Smooth muscle cell (in vitro differentiated cells): ENCODE measurements at regions not wholly inside any gene's neighbourhood (a gene's known extent, or its start where the extent isn't known, plus 50 kb on each side); places are given as distances from the start of the nearest gene placed in this dataset.
"Not testable (repeated sequence)": the region's sequence is repeated elsewhere in the genome, so short reads cannot be mapped to it uniquely, and the experiment has no call there.

ENCODE experiments used
- DNase-seq: peaks from one replicate; lab custom pipeline; 2025; ENCODE audit not compliant: unreplicated experiment; lab: John Stamatoyannopoulos, UW
- H2AFZ ChIP-seq: fragments of 200-600 bp; sonication (generic); 2 replicates; pipeline ENCODE4 v1.6.0; 2016; ENCODE audit warnings: antibody characterized with exemption, low read depth, mild to moderate bottlenecking
- H3F3A ChIP-seq: fragments of 200-600 bp; sonication (generic); 2 replicates; pipeline ENCODE4 v1.6.0; 2017; ENCODE audit warnings: antibody characterized with exemption, low read depth
- H3K27ac ChIP-seq: fragments of 200-600 bp; sonication (generic); 2 replicates; pipeline ENCODE4 v1.5.1; 2016; ENCODE audit warnings: low read depth, mild to moderate bottlenecking
- H3K27me3 ChIP-seq: fragments of 200-600 bp; sonication (generic); 2 replicates; pipeline ENCODE4 v1.6.1; 2016; ENCODE audit warnings: low read depth, mild to moderate bottlenecking
- H3K36me3 ChIP-seq: fragments of 200-600 bp; sonication (generic); 2 replicates; pipeline ENCODE4 v1.5.1; 2016; ENCODE audit warnings: low read depth
- H3K4me1 ChIP-seq: fragments of 200-600 bp; sonication (generic); 2 replicates; pipeline ENCODE4 v1.5.1; 2016; ENCODE audit warnings: low read depth
- H3K4me2 ChIP-seq: fragments of 200-600 bp; sonication (generic); 2 replicates; pipeline ENCODE4 v1.6.0; 2016; ENCODE audit warnings: mild to moderate bottlenecking
- H3K4me3 ChIP-seq: fragments of 200-600 bp; sonication (generic); 2 replicates; pipeline ENCODE4 v1.5.1; 2016; ENCODE audit warnings: mild to moderate bottlenecking
- H3K79me2 ChIP-seq: fragments of 200-600 bp; sonication (generic); 2 replicates; pipeline ENCODE4 v1.6.0; 2016; ENCODE audit warnings: low read depth, mild to moderate bottlenecking
- H3K9ac ChIP-seq: fragments of 200-600 bp; sonication (generic); 2 replicates; pipeline ENCODE4 v1.6.0; 2016; ENCODE audit warnings: low read depth
- H3K9me3 ChIP-seq: fragments of 200-600 bp; sonication (generic); replicated peaks from 2 replicates; pipeline ENCODE4 v1.5.1; 2016; ENCODE audit warnings: low read depth
- H4K20me1 ChIP-seq: fragments of 200-600 bp; sonication (generic); 2 replicates; pipeline ENCODE4 v1.6.0; 2016; ENCODE audit warnings: low read depth
- WGBS: methylation state at CpG from one replicate; pipeline ENCODE4 v1.1.7; 2016; ENCODE audit warnings: low lambda C conversion rate; 5-methylcytosine and 5-hydroxymethylcytosine counted together
- TF ChIP-seq, protein P1 (sequence below): fragments of 200-600 bp; sonication (generic); IDR thresholded peaks from 2 replicates; pipeline ENCODE4 v1.5.1; 2017; ENCODE audit warnings: borderline replicate concordance, mild to moderate bottlenecking, antibody characterized with exemption; ENCODE audit not compliant: insufficient read depth, poor library complexity, severe bottlenecking

- Histone ChIP-seq H4K20me1 (no peaks in the 10 kb centered on the region), H3K4me3 (no peak overlapping the region), H3K36me3 (no peaks in the 10 kb centered on the region), H3F3A (no peaks in the 10 kb centered on the region), H2AFZ (no peak overlapping the region), H3K4me1 (no peaks in the 10 kb centered on the region), H3K79me2 (no peaks in the 10 kb centered on the region), H3K4me2 (no peak overlapping the region), H3K27ac (no peak overlapping the region), H3K9ac (no peak overlapping the region), H3K9me3 (no peaks in the 10 kb centered on the region), H3K27me3 (no peaks in the 10 kb centered on the region)
- 79% methylated on average over 2 of the region's 2 CpGs for WGBS
- TF ChIP-seq, protein P1, sequence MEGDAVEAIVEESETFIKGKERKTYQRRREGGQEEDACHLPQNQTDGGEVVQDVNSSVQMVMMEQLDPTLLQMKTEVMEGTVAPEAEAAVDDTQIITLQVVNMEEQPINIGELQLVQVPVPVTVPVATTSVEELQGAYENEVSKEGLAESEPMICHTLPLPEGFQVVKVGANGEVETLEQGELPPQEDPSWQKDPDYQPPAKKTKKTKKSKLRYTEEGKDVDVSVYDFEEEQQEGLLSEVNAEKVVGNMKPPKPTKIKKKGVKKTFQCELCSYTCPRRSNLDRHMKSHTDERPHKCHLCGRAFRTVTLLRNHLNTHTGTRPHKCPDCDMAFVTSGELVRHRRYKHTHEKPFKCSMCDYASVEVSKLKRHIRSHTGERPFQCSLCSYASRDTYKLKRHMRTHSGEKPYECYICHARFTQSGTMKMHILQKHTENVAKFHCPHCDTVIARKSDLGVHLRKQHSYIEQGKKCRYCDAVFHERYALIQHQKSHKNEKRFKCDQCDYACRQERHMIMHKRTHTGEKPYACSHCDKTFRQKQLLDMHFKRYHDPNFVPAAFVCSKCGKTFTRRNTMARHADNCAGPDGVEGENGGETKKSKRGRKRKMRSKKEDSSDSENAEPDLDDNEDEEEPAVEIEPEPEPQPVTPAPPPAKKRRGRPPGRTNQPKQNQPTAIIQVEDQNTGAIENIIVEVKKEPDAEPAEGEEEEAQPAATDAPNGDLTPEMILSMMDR: no peak
- DNase-seq: no peak
These were observed 1076.8 kb downstream of the TBL1XR1 start for GRCh38 chr3:176120507-176120906.

- Histone ChIP-seq H3K4me3 (no peak overlapping the region), H3K4me2 (no peak overlapping the region), H3K27ac (no peak overlapping the region), H2AFZ (no peak overlapping the region), H3K4me1 (no peaks in the 10 kb centered on the region), H3K9ac (no peak overlapping the region), H3K9me3 (no peaks in the 10 kb centered on the region), H3F3A (no peaks in the 10 kb centered on the region), H3K36me3 (no peaks in the 10 kb centered on the region), H4K20me1 (no peaks in the 10 kb centered on the region), H3K79me2 (no peaks in the 10 kb centered on the region), H3K27me3 (no peaks in the 10 kb centered on the region)
- DNase-seq: no peak
- 87% methylated on average over 6 of the region's 6 CpGs for WGBS
- TF ChIP-seq, protein P1: no peak
These were observed 1077.5 kb downstream of the TBL1XR1 start for GRCh38 chr3:176119826-176120225.

DNA sequence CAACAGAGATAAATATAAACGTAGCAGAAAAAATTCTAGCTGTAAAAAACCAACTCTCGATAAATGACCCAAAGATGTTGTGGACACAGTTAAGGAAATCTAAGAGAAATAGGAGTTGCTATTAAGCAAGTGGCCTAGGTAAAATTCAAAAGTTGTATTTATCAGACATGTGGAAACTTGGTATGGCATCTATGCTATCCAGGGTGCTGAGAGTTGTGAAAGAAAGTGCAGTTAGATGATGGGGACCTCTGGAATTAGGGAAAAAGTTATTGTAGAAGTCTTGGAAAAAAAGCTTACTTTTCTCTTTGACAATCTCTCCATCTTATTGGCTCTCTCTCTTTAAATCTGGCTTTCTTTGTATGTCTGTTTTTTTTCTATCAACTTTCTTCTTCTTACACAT is 1090.9 kb downstream of the TBL1XR1 start:
- Histone ChIP-seq H3K36me3 (no peaks in the 10 kb centered on the region), H3K4me2 (no peak overlapping the region), H3F3A (no peaks in the 10 kb centered on the region), H3K9me3 (no peaks in the 10 kb centered on the region), H3K4me1 (no peaks in the 10 kb centered on the region), H2AFZ (no peak overlapping the region), H3K27ac (no peak overlapping the region), H3K9ac (no peak overlapping the region), H3K4me3 (no peak overlapping the region), H3K27me3 (no peaks in the 10 kb centered on the region), H3K79me2 (no peaks in the 10 kb centered on the region), H4K20me1 (no peaks in the 10 kb centered on the region)
- 89% methylated on average over 2 of the region's 2 CpGs for WGBS
- TF ChIP-seq, protein P1: no peak
- no peak for DNase-seq

DNA sequence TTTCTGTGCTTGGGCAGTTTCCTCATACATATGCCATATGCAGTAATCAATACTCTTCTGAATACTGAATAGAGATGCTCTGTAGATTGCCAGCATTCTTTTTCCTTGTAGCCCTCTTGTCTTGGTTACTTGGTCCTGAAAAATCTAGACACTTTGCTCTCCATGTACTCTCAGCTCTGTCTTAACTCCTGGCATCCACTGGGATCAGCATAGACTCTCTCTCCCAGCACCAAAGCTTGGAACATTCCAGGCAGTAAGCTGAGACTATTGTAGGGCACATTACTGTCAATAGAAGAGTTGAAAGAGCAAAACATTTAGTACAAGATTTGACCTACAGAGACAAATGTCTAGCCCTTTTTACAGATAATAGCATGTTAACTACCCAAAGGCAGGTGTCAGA is 1100.3 kb downstream of the TBL1XR1 start:
- H3K4me1 ChIP-seq: no peaks in the 10 kb centered on the region
- H3K36me3 ChIP-seq: no peaks in the 10 kb centered on the region
- DNase-seq: no peak
- no peaks in the 10 kb centered on the region for H3K9me3 ChIP-seq
- no peaks in the 10 kb centered on the region for H3F3A ChIP-seq
- no peak overlapping the region for H3K27ac ChIP-seq
- H3K9ac ChIP-seq: no peak overlapping the region
- TF ChIP-seq, protein P1: no peak
- no peak overlapping the region for H2AFZ ChIP-seq
- H3K4me3 ChIP-seq: no peak overlapping the region
- no peaks in the 10 kb centered on the region for H3K27me3 ChIP-seq
- no peaks in the 10 kb centered on the region for H3K79me2 ChIP-seq
- H3K4me2 ChIP-seq: no peak overlapping the region
- H4K20me1 ChIP-seq: no peaks in the 10 kb centered on the region

GRCh38 chr3:176093892-176094291 is 1103.4 kb downstream of the TBL1XR1 start:
- not testable (repeated sequence) for H4K20me1 ChIP-seq, H3K9me3 ChIP-seq, H3F3A ChIP-seq, H3K4me3 ChIP-seq, H3K27me3 ChIP-seq, H3K4me1 ChIP-seq, H3K36me3 ChIP-seq, H3K79me2 ChIP-seq, H3K4me2 ChIP-seq, H3K27ac ChIP-seq, H3K9ac ChIP-seq, DNase-seq, H2AFZ ChIP-seq
- 79% methylated on average over 1 of the region's 1 CpG for WGBS
